Esophagus (tissue), 2 donors: ENCODE measurements at regions not wholly inside any gene's neighbourhood (a gene's known extent, or its start where the extent isn't known, plus 50 kb on each side); places are given as distances from the start of the nearest gene placed in this dataset.

ENCODE experiments used
- H3K27ac ChIP-seq, 2 donors: one replicate each; pipeline ENCODE4 v1.5.1; 2013; ENCODE audit warnings: low read depth in 2 of 2, mild to moderate bottlenecking in 2 of 2, inconsistent platforms in 1 of 2, low read length in 1 of 2, moderate library complexity in 1 of 2
- H3K27me3 ChIP-seq, 2 donors: one replicate each; pipeline ENCODE4 v1.6.1; 2013; ENCODE audit warnings: low read length in 2 of 2, control low read depth in 1 of 2, mild to moderate bottlenecking in 1 of 2; ENCODE audit not compliant: insufficient read depth in 2 of 2, control insufficient read depth in 1 of 2
- H3K36me3 ChIP-seq, 2 donors: one replicate each; pipeline ENCODE4 v1.6.1; 2013; ENCODE audit warnings: low read length in 1 of 2; ENCODE audit not compliant: control insufficient read depth in 2 of 2, insufficient read depth in 2 of 2
- H3K4me1 ChIP-seq, 2 donors: one replicate each; pipeline ENCODE4 v1.6.1; 2013; ENCODE audit warnings: low read length in 1 of 2; ENCODE audit not compliant: control insufficient read depth in 2 of 2, insufficient read depth in 2 of 2
- H3K4me3 ChIP-seq, 2 donors: one replicate each; pipeline ENCODE4 v1.5.1; 2013; ENCODE audit warnings: low read length in 2 of 2, mild to moderate bottlenecking in 2 of 2, low read depth in 1 of 2, moderate library complexity in 1 of 2
- H3K9me3 ChIP-seq, 2 donors: one replicate each; pipeline ENCODE4 v1.6.1; 2013; ENCODE audit warnings: mild to moderate bottlenecking in 2 of 2, low read depth in 1 of 2, low read length in 1 of 2, moderate library complexity in 1 of 2; ENCODE audit not compliant: control insufficient read depth in 2 of 2, insufficient read depth in 1 of 2
- WGBS, 2 donors: extraction: QIAGEN DNeasy Blood & Tissue Kit; methylation state at CpG; one replicate each; pipeline ENCODE4 v1.1.7; 2013; 5-methylcytosine and 5-hydroxymethylcytosine counted together
- donor health status: healthy with polysubstance abuse.
- donor health status: Bipolar disorder and iron deficiency.

- Histone ChIP-seq H3K9me3 (no peaks in the 10 kb centered on the region), H3K36me3 (no peaks in the 10 kb centered on the region), H3K4me1 (peaks cover 2 to 8% of the 10 kb centered on the region in 2 donors), H3K4me3 (no peak overlapping the region), H3K27me3 (no peaks in the 10 kb centered on the region), H3K27ac (no peak overlapping the region)
- 95 to 97% methylated on average over 16 of the region's 16 CpGs for WGBS, 2 donors
These were observed 71.2 kb upstream of the AFDN start for GRCh38 chr6:167755461-167755860.

- Histone ChIP-seq H3K4me1 (peaks cover under 1 to 9% of the 10 kb centered on the region in 2 donors), H3K27ac (no peak overlapping the region), H3K27me3 (no peaks in the 10 kb centered on the region), H3K9me3 (no peaks in the 10 kb centered on the region), H3K4me3 (no peak overlapping the region), H3K36me3 (no peaks in the 10 kb centered on the region)
- 77 to 86% methylated on average over 2 of the region's 2 CpGs for WGBS, 2 donors
These were observed 70.1 kb upstream of the AFDN start for GRCh38 chr6:167756597-167756996.

- Histone ChIP-seq H3K27ac (no peak overlapping the region), H3K4me3 (no peak overlapping the region), H3K9me3 (no peaks in the 10 kb centered on the region), H3K36me3 (no peaks in the 10 kb centered on the region), H3K4me1 (peaks cover 0 to 8% of the 10 kb centered on the region in 2 donors), H3K27me3 (no peaks in the 10 kb centered on the region)
- WGBS, 2 donors: 86 to 87% methylated on average over 6 of the region's 6 CpGs
These were observed 69.5 kb upstream of the AFDN start for GRCh38 chr6:167757249-167757648.

GRCh38 chr6:167757821-167758220 is 68.9 kb upstream of the AFDN start:
- Histone ChIP-seq H3K27me3 (no peaks in the 10 kb centered on the region), H3K27ac (no peak overlapping the region), H3K9me3 (no peaks in the 10 kb centered on the region), H3K4me1 (peaks cover 0 to 8% of the 10 kb centered on the region in 2 donors), H3K4me3 (no peak overlapping the region), H3K36me3 (no peaks in the 10 kb centered on the region)
- WGBS, 2 donors: 93% methylated on average over 15 of the region's 15 CpGs

GRCh38 chr6:167758309-167759023 is 68.2 kb upstream of the AFDN start:
- Histone ChIP-seq H3K4me1 (peaks cover 0 to 8% of the 10 kb centered on the region in 2 donors), H3K4me3 (no peak overlapping the region), H3K27ac (no peak overlapping the region), H3K27me3 (no peaks in the 10 kb centered on the region), H3K9me3 (no peaks in the 10 kb centered on the region), H3K36me3 (no peaks in the 10 kb centered on the region)
- 91% methylated on average over 20 of the region's 20 CpGs for WGBS, 2 donors

- no peaks in the 10 kb centered on the region for H3K27me3 ChIP-seq
- H3K4me1 ChIP-seq: peaks cover 0 to 8% of the 10 kb centered on the region in 2 donors
- H3K4me3 ChIP-seq: no peak overlapping the region
- no peak overlapping the region for H3K27ac ChIP-seq
- H3K36me3 ChIP-seq: no peaks in the 10 kb centered on the region
- H3K9me3 ChIP-seq: no peaks in the 10 kb centered on the region
- 84 to 88% methylated on average over 8 of the region's 8 CpGs for WGBS, 2 donors
These were observed 67.5 kb upstream of the AFDN start for GRCh38 chr6:167759206-167759605.

- H3K27me3 ChIP-seq: no peaks in the 10 kb centered on the region
- 92 to 94% methylated on average over 17 of the region's 17 CpGs for WGBS, 2 donors
- no peaks in the 10 kb centered on the region for H3K9me3 ChIP-seq
- H3K27ac ChIP-seq: no peak overlapping the region
- no peak overlapping the region for H3K4me3 ChIP-seq
- H3K4me1 ChIP-seq: peaks cover 0 to 8% of the 10 kb centered on the region in 2 donors
- H3K36me3 ChIP-seq: no peaks in the 10 kb centered on the region
These were observed 66.8 kb upstream of the AFDN start for GRCh38 chr6:167759912-167760311.

- H3K4me1 ChIP-seq: peaks cover 0 to 8% of the 10 kb centered on the region in 2 donors
These were observed 65.5 kb upstream of the AFDN start for GRCh38 chr6:167760979-167761793.

GRCh38 chr6:167761794-167762258 is 64.9 kb upstream of the AFDN start:
- no peaks in the 10 kb centered on the region for H3K27me3 ChIP-seq
- H3K4me1 ChIP-seq: peaks cover 0 to 8% of the 10 kb centered on the region in 2 donors
- 80 to 82% methylated on average over 7 of the region's 7 CpGs for WGBS, 2 donors
- no peak overlapping the region for H3K27ac ChIP-seq
- H3K4me3 ChIP-seq: no peak overlapping the region
- no peaks in the 10 kb centered on the region for H3K36me3 ChIP-seq
- no peaks in the 10 kb centered on the region for H3K9me3 ChIP-seq

More at GRCh38 chr6:167760979-167761793, 65.5 kb upstream of the AFDN start:
- Histone ChIP-seq H3K27me3 (no peaks in the 10 kb centered on the region), H3K36me3 (no peaks in the 10 kb centered on the region), H3K27ac (no peak overlapping the region), H3K4me3 (no peak overlapping the region), H3K9me3 (no peaks in the 10 kb centered on the region)
- WGBS, 2 donors: 38 to 44% methylated on average over 18 of the region's 18 CpGs
